GM12864 (cell line): ENCODE measurements at regions not wholly inside any gene's neighbourhood (a gene's known extent, or its start where the extent isn't known, plus 50 kb on each side); places are given as distances from the start of the nearest gene placed in this dataset.

Experiments used
- DNase-seq: peaks from one replicate; pipeline ENCODE4 v3.0.0-alpha.2; 2011; ENCODE audit warnings: low read depth
- H3K4me3 ChIP-seq: 2 replicates; pipeline ENCODE4 v1.5.1; 2011; ENCODE audit warnings: mild to moderate bottlenecking, low read depth, low read length, control low read depth
- CTCF ChIP-seq: IDR thresholded peaks from 2 replicates; pipeline ENCODE4 v1.5.1; 2011; ENCODE audit warnings: low read depth, mild to moderate bottlenecking, moderate library complexity, low read length, control low read depth, inconsistent platforms; ENCODE audit errors: missing control alignments

GRCh38 chr5:61658592-61659008, 326.5 kb downstream of the ZSWIM6 start:
- DNase-seq = peak; percentile 27

GRCh38 chr5:61659221-61659696, 327.2 kb downstream of the ZSWIM6 start:
- DNase-seq = no peak
- no peak for TF ChIP-seq CTCF
- no peak overlapping the region for H3K4me3 ChIP-seq

More at GRCh38 chr5:61658592-61659008, 326.5 kb downstream of the ZSWIM6 start:
- H3K4me3 ChIP-seq = no peak overlapping the region
- TF ChIP-seq CTCF = peak; percentile 95

- no peak overlapping the region for H3K4me3 ChIP-seq
- no peak for DNase-seq
- no peak for TF ChIP-seq CTCF
Observed at GRCh38 chr5:61662670-61663069, 330.6 kb downstream of the ZSWIM6 start.

GRCh38 chr5:61666064-61666621, 334.1 kb downstream of the ZSWIM6 start:
- DNase-seq = no peak
- no peak overlapping the region for H3K4me3 ChIP-seq

GRCh38 chr5:61667525-61668218, 335.6 kb downstream of the ZSWIM6 start:
- DNase-seq = no peak
- H3K4me3 ChIP-seq = no peak overlapping the region
- no peak for TF ChIP-seq CTCF

More at GRCh38 chr5:61666064-61666621, 334.1 kb downstream of the ZSWIM6 start:
- no peak for TF ChIP-seq CTCF

GRCh38 chr5:61669531-61669930, 337.5 kb downstream of the ZSWIM6 start:
- no peak overlapping the region for H3K4me3 ChIP-seq
- DNase-seq = no peak
- TF ChIP-seq CTCF = no peak

GRCh38 chr5:61670941-61671340, 338.9 kb downstream of the ZSWIM6 start:
- no peak for TF ChIP-seq CTCF
- no peak for DNase-seq
- no peak overlapping the region for H3K4me3 ChIP-seq
